ENCODE measurements at regions not wholly inside any gene's neighbourhood (a gene's known extent, or its start where the extent isn't known, plus 50 kb on each side); places are given as distances from the start of the nearest gene placed in this dataset.

DNA sequence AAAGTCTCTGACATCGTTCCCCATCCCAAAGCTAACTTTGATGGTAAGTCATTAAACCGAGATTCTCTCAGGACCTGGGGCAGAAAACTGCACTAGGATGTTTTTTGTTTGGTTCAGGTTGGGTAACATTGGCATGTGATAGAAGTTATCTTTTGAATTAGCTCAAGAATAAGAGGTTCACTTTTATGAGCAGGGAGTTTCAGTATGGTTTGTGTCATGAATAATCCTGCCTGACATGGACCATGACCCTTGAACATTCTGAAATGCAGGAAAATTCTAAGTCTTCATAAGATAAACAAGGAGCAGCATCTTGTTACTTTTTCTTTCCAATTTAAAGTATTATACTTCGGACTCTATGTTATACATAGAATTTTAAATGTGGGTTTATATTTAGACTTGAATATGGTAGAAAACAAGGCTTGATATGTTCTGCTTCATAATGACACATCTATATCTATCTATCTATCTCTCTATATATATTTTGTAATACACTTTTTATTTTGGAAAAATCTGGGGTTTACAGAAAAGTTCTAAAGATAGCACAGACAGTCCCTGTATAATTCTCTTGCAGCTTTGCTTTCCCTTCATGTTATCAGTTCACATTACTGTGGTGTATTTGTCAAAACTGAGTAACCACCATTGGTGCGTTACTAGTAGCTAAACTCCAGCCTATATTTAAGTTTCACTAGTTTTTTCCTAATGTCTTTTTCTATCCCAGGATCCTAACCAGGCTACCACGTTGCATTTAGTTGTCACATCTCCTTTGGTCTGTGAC lies 102.7 kb upstream of the TAF11L2 start:
- TF ChIP-seq POLR2A (IDR thresholded peaks at IDR 0.05) (no peak), EP300 (IDR thresholded peaks at IDR 0.05) (no peak)
- TF ChIP-seq, protein P1, sequence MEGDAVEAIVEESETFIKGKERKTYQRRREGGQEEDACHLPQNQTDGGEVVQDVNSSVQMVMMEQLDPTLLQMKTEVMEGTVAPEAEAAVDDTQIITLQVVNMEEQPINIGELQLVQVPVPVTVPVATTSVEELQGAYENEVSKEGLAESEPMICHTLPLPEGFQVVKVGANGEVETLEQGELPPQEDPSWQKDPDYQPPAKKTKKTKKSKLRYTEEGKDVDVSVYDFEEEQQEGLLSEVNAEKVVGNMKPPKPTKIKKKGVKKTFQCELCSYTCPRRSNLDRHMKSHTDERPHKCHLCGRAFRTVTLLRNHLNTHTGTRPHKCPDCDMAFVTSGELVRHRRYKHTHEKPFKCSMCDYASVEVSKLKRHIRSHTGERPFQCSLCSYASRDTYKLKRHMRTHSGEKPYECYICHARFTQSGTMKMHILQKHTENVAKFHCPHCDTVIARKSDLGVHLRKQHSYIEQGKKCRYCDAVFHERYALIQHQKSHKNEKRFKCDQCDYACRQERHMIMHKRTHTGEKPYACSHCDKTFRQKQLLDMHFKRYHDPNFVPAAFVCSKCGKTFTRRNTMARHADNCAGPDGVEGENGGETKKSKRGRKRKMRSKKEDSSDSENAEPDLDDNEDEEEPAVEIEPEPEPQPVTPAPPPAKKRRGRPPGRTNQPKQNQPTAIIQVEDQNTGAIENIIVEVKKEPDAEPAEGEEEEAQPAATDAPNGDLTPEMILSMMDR (IDR thresholded peaks at IDR 0.05), result no peak

Data from ovary (tissue), 3 donors.